ENCODE measurements at regions not wholly inside any gene's neighbourhood (a gene's known extent, or its start where the extent isn't known, plus 50 kb on each side); places are given as distances from the start of the nearest gene placed in this dataset.

DNA sequence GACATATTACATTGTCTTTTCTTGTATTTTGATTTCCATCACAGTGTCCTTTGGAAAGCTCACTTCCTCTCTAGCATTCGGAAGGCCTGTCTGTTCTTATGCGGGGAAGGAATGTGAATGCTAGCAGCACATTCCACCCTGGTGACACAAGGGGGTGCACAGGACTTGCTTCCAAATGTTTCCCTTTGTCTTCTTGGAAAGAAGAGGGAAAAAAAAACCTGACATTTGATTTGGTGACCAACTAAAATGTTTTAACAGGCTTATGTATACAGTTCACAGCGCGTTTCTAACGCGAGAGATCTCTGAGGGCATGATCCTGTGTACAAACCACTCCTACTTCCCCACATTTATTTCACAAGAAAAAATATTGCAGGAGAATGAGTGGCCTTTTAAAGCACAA, 107.6 kb upstream of the FXR1 start:
- TF ChIP-seq, protein P1, sequence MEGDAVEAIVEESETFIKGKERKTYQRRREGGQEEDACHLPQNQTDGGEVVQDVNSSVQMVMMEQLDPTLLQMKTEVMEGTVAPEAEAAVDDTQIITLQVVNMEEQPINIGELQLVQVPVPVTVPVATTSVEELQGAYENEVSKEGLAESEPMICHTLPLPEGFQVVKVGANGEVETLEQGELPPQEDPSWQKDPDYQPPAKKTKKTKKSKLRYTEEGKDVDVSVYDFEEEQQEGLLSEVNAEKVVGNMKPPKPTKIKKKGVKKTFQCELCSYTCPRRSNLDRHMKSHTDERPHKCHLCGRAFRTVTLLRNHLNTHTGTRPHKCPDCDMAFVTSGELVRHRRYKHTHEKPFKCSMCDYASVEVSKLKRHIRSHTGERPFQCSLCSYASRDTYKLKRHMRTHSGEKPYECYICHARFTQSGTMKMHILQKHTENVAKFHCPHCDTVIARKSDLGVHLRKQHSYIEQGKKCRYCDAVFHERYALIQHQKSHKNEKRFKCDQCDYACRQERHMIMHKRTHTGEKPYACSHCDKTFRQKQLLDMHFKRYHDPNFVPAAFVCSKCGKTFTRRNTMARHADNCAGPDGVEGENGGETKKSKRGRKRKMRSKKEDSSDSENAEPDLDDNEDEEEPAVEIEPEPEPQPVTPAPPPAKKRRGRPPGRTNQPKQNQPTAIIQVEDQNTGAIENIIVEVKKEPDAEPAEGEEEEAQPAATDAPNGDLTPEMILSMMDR (conservative IDR thresholded peaks at IDR 0.05; ENCODE audit: low read depth, low read length): peak; percentile 59
- no peak overlapping the region for H3K4me3 ChIP-seq (ENCODE audit: low read length)
- peak; percentile 6 for DNase-seq (ENCODE audit: low read depth)

GRCh38 chr3:180808823-180809575, 103.5 kb upstream of the FXR1 start:
- TF ChIP-seq, protein P1 (conservative IDR thresholded peaks at IDR 0.05; ENCODE audit: low read depth, low read length): no peak

GRCh38 chr3:180820400-180820799, 92.1 kb upstream of the FXR1 start:
- no peak overlapping the region for H3K4me3 ChIP-seq (ENCODE audit: low read length)
- DNase-seq (ENCODE audit: low read depth): no peak
- TF ChIP-seq, protein P1 (conservative IDR thresholded peaks at IDR 0.05; ENCODE audit: low read depth, low read length): no peak

More at GRCh38 chr3:180808823-180809575, 103.5 kb upstream of the FXR1 start:
- H3K4me3 ChIP-seq (ENCODE audit: low read length): no peak overlapping the region
- DNase-seq (ENCODE audit: low read depth): no peak

DNA sequence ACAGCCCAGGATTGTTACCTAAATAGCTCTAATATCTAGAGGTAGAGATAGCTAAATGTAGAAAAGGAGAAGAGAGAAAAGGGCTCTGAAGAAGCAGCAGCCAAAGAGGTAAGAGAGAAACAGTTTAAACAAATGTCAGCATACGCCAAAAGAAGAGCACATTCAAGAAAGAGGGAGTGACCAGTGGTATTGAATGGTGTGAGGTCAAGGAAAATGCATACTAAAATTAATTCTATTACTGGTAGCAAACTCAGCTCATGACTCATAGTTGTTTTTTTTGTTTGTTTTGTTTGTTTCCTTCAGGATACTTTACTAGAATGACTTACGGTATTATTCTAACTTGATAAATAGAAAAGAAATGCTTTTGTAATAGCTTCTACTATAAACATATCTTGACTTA, 86.5 kb upstream of the FXR1 start:
- no peak for DNase-seq (ENCODE audit: low read depth)
- TF ChIP-seq, protein P1 (conservative IDR thresholded peaks at IDR 0.05; ENCODE audit: low read depth, low read length): no peak
- H3K4me3 ChIP-seq (ENCODE audit: low read length): no peak overlapping the region

DNA sequence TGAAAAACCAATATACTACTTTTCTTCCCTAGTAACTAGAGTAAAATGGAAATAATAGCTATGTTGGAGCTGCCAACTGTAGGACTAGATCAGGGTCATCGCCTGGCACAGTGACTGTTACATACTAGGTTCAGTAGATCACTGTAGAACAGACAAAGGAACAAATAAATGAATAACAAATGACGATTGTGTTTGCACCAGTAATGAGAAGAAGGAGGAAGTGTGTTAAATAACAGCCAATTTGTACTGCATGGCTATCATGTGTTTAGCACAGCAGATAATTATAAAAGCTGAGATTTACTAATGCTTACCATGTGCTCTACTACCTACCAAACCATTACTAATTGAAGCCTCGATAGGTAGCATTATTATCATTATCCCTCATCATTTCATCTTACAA, 85.3 kb upstream of the FXR1 start:
- H3K4me3 ChIP-seq (ENCODE audit: low read length): no peak overlapping the region
- no peak for DNase-seq (ENCODE audit: low read depth)
- TF ChIP-seq, protein P1 (conservative IDR thresholded peaks at IDR 0.05; ENCODE audit: low read depth, low read length): no peak

DNA sequence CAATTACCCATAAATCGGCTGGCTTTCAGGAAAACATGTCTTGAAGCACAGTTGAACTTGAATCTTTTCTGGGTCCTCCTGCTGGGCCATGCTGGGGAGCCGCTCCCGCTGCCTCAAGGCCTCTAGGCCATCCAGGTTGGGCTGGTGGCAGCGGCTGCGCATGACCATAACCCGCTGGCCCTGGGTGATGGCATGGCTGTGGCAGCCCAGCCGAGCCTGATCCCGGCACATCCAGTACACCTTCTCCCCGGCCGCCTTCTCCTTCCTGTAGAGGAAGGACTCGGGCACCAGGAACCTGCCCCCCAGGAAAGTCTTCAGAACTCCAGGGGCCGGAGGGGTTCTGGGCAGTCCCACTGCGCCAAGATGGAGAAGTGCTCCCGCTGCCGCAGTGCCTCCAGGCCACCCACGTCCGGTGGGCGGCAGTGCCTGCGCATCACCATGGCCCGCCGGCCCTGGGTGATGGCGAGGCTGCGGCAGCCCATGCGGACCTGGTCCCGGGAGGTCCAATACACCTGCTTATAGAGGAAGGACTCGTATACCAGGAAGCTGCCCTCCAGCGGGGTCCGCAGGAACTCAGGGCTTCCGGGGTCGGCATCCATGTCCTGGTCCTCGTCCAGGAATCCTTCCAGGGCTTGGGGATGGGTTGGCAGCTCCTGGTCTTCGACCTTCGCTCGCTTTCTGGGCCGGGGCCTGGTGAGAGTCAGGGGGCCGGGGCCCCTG, 84.3 kb upstream of the FXR1 start:
- TF ChIP-seq, protein P1 (conservative IDR thresholded peaks at IDR 0.05; ENCODE audit: low read depth, low read length): no peak
- DNase-seq (ENCODE audit: low read depth): no peak
- no peak overlapping the region for H3K4me3 ChIP-seq (ENCODE audit: low read length)

All from retinal pigment epithelial cell (primary cell).